T-helper 2 cell (primary cell): ENCODE measurements at regions not wholly inside any gene's neighbourhood (a gene's known extent, or its start where the extent isn't known, plus 50 kb on each side); places are given as distances from the start of the nearest gene placed in this dataset.
"Not testable (repeated sequence)": the region's sequence is repeated elsewhere in the genome, so short reads cannot be mapped to it uniquely, and the experiment has no call there.

Experiments
- DNase-seq, 5 experiments: peaks; one replicate each; pipeline versions ENCODE4 v3.0.0 to v3.0.0-alpha.2; 2012 to 2022

- DNase-seq = no peak
Measured at GRCh38 chr1:201730611-201731010, 98.3 kb upstream of the IPO9 start.

DNA sequence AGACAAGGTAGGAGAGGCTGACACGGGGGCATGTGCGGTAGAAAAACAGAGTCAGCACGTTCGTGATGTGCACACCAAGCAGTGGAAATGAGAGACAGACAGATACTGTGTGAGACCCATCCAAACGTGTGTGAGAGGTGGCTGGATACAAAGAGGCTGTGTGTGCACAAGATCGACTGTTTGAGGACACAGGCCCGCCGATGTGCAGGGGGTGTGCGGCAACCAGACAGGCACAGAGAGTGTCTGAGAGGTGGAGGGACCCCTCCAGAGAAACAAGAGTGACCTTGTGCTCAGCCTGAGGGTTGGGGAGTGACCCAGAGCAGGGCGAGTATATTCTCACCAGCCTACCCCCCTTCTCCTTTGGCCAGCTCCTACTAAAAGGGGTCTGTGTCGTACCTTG, 97.8 kb upstream of the IPO9 start:
- no peak for DNase-seq

GRCh38 chr1:201731592-201731991, 97.4 kb upstream of the IPO9 start:
- no peak for DNase-seq

- DNase-seq = no peak
Measured at GRCh38 chr1:201732351-201732750, 96.6 kb upstream of the IPO9 start.

- DNase-seq = not testable (repeated sequence)
Measured at GRCh38 chr1:201734221-201734620, 94.7 kb upstream of the IPO9 start.

DNA sequence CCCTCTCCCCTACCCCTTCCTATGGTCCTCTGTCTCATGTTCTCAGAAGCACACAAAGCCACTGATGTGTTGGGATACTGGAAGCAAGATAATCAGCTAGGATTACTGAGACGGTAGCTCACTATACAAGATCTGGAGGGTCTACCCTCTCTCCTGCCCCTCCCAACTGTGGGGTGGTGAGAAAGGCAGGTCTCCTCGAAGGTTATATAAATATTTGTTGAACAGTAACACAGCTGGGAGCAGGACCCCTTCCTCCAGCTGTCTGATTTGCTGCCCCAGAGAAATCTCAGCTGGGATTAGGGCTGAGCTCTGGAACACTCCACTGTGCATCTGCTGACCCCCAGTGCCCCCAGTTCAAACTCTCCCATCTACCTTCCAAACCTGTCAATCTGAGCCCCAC, 94.2 kb upstream of the IPO9 start:
- DNase-seq = no peak

DNA sequence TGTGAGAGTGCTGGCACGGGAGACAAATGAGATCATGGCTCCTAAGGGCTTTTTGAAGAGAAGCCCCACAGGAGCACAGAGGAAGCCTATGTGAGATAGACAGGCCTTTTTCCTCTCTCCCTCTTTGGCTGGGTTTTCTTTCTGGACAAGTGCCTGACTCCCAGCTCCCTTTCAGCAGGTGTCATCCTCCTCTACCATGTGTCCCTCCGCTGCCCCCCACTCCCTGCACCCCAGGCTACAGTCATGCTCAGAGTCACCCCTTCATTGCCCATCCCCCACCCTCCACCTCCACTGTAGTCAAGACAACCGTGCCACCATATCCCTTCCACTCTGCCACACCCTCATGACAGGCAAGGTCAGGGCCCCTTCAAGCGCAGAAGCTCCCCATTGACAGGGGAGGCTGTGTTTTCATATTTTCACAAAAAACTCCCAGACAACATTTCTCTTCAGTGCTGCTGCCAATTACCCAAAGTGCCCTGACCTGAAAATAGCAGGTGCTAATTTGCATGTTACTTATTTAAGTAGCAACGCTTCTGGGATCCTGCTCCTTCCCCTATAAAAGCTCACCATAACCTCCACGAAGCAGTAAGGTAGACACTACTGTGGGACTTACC, 92.1 kb upstream of the IPO9 start:
- DNase-seq = no peak

DNA sequence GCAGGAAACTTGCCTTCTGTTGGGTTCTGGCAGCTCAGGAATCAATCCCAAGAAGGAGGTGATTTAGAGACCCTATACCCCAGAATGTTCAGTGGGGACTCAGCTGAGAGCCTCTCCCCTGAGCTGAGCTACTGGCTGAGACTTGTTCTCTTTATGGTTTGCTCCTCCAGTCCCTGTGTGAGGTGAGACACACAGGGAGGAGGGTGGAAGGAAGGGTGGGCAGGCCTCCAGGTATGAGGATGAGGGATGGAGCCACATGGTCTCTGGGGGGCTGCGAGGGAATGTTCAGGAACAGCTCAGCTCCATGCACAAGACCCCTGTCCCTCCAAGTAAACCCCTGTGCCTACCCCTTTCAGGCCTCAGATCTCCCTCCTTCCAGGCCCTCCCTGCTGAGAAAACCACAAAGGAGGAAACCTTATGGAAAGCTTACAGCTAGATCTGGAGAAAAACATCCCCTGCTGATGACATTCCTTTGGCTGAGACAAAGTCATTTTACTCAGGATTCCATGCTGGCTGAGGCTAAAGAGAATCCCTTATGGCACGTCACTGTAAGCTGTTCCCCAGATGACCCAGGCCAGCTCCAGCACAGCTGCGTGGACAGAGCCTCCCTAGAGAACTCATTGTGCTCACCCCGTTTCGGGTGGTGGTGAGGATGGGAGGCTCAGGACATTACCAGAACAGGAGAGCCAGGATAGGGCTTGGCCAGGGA, 91.5 kb upstream of the IPO9 start:
- no peak for DNase-seq

DNA sequence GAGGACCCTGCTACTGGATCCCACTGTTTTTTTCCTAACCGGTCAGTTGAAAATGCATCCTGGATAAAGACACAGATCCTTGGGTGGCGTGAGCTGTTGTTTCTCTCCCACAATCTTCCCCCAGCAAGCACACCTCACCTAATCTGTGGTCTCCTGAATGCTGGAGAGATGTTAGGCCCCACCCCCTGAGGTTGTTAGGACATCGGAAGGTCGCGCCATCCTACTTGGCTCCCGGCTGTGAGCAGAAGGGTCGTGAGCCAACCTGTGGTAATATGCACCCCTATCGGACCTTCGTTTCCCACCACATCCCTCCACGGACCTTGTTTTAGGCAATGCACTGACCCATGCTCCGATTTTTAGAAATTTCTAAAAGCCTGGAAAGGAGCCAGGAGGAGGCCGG, 89.9 kb upstream of the IPO9 start:
- DNase-seq = no peak

- DNase-seq = peak in 4 of 5 experiments; percentile 23 to 45 (median 33)
Measured at GRCh38 chr1:201739492-201740085, 89.4 kb upstream of the IPO9 start.

DNA sequence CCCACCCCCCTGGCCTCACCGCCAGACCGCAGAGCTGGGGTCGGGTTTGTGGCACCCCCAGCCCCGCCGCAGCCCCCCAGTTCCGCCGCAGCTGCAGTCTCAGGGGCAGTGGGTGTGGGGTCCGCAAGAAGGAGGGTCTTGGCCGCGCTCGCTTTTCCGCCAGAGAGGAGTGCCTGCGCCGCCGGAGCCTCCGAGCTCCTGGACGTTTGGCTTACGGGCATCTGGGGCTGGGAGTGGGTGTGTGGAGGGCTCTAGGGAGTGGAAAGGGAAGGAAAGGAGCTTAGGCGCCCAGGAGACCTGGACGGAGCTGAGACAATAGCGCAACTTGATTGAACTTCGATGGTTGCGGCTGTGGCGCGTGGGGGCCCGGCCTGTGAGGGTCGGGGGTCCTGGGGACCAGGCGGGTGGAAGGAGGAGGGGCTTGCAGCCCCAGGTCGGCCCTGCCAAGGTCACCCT, 88.8 kb upstream of the IPO9 start:
- peak in 1 of 5 experiments; percentile 1 for DNase-seq

- DNase-seq = no peak
Measured at GRCh38 chr1:201740670-201741111, 88.3 kb upstream of the IPO9 start.

- no peak for DNase-seq
Measured at GRCh38 chr1:201741763-201742342, 87.1 kb upstream of the IPO9 start.

GRCh38 chr1:201742476-201742875, 86.5 kb upstream of the IPO9 start:
- no peak for DNase-seq

DNA sequence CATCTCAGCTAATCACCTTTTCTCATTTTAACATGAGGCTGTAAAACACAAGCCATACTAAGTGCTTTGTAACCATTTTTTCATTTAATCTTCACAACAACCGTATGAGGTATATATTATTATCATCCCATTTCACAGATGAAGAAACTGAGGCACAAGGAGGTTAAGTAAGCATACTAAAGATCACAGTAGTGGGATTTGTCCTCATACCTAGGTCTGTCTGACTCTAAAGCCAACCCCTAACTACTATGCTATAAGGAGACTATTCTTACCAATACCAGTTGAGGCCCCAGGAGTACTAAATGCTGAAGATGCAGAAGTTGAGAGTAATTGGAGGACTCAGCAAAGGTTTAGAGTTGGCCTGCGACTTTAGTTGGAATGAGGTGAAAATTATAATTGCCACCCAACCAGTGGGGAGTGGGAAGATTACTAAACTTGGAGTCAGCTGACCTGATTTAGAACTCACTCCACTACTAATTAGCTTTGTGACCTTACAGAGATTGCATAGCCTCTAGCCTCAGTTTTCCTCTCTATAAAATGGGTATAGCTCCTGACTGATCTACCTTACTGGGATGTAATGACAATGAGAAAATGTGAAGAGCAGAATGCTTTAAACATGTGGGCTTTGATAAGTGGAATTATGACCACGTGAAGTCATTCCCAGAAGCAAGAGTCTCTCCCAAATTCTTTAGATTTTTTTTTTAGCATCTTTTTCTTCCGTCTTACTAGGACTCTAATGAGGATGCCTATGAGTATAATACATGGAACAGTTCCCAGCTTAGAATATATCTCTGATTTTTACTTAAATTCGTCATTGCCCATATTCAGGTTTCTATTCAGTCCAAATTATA, 85.8 kb upstream of the IPO9 start:
- DNase-seq = no peak

DNA sequence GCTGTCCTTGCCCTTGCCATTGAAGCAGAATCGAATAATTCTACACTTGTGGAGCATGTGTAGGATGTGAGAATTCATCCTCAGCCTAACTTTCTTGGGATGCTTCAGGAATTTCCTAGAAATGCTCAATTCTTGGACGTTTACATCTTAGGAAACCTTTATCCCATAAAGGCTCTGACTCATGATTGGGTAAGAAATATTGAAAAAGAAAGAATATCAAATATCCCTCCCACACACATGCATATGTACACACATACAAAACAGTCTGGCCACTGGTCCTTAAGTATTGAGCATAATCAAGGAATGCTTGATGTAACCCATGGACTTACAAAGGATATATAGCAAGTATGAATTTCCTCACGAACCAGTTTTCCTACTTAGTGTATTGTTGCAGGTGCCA, 83.9 kb upstream of the IPO9 start:
- no peak for DNase-seq

DNA sequence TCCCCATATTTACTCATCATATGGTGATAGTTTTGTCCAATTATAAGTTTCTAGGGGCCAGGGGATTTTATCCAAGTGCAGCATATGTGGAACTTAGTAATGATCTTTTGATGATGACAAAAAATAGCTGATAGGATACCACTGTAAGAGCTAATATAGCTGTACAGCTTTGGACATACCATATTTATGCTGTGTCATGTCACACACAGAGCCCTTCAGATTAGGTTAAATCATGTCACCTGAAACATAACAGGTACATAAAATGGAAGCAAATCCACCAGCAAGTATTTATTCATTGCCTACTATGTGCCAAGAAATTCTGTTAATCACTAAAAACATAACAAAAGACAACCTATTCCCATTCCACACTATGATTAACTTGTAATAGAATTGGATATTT, 82.8 kb upstream of the IPO9 start:
- DNase-seq = no peak

- no peak for DNase-seq
Measured at GRCh38 chr1:201747261-201747660, 81.7 kb upstream of the IPO9 start.

DNA sequence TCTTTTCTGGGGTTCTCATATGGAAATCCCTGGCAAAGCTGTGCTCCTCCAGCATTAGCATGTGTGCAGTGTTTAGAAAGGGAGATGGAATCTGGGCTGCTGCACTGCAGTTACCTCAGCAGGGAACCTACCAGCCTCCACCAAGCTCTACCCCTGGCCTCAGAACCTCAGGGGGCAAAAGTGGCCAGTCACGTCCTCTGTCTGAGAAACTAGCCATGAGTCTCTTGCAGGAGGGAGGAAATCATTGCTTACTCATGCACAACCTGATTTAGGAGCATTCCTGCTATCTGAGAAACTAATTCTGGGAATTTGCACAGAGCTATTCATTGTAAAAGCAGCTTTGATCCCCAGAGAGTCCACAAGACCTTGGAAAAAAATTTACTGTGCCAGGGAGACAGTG, 80.6 kb upstream of the IPO9 start:
- DNase-seq = no peak

GRCh38 chr1:201749059-201749690, 79.8 kb upstream of the IPO9 start:
- no peak for DNase-seq

DNA sequence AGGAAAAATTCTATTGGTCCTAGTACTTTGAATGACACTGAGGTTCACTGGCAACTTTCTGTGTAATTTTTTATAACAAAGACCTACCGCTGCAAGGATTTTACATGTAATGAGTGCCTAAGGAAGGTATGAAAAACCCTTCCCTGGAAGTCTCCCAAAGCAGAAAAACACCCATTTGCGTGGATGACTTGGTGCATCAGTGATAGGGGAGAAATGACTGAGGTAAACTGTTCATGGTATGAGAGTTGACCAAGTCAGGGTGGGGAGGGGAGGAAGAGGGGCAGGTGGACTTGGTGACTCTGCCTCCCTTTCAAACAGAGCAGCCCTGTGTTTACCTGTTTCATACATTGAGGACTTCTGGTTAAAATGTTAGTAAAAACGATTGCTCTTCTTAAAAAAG, 78.8 kb upstream of the IPO9 start:
- DNase-seq = no peak

- peak in 1 of 5 experiments; percentile 31 for DNase-seq
Measured at GRCh38 chr1:201750934-201751333, 78.0 kb upstream of the IPO9 start.
